Upper lobe of left lung (tissue), 4 donors: ENCODE measurements at regions not wholly inside any gene's neighbourhood (a gene's known extent, or its start where the extent isn't known, plus 50 kb on each side); places are given as distances from the start of the nearest gene placed in this dataset.

Source experiments
- POLR2A ChIP-seq, 4 donors: fragments of 450-650 bp; IDR thresholded peaks; one replicate each; pipeline ENCODE4 v1.5.1; 2016 to 2017; ENCODE audit warnings: antibody characterized with exemption in 4 of 4, mild to moderate bottlenecking in 2 of 4
- TF ChIP-seq, protein P1 (sequence below), 6 experiments: fragments of 450-650 bp in 4 of 6; fragments of 200-600 bp in 2 of 6; sonication (generic) in 2 of 6; IDR thresholded peaks; one replicate each; pipeline ENCODE4 v1.5.1; 2016 to 2019; ENCODE audit warnings: antibody characterized with exemption in 6 of 6

DNA sequence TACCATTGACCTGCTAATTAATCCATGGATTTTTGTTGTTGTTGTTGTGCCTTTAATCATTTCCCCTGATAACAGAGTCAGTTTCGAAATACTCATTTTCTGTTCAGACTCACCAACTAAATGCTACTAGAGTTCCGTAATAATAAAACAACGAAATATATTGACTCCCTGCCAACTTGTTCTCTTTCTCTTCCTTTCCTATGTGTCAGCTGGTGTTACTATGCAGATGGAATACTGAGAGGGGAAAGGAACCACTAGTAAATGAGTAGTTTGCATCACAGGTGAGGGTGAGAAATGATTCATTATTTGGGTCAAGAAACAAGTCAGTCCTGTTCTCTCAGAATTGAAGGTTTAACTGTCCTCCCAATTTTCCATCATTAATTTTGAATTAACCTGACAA, 1027.3 kb downstream of the TUSC7 start:
- TF ChIP-seq POLR2A (IDR thresholded peaks at IDR 0.05), result no peak
- TF ChIP-seq, protein P1, sequence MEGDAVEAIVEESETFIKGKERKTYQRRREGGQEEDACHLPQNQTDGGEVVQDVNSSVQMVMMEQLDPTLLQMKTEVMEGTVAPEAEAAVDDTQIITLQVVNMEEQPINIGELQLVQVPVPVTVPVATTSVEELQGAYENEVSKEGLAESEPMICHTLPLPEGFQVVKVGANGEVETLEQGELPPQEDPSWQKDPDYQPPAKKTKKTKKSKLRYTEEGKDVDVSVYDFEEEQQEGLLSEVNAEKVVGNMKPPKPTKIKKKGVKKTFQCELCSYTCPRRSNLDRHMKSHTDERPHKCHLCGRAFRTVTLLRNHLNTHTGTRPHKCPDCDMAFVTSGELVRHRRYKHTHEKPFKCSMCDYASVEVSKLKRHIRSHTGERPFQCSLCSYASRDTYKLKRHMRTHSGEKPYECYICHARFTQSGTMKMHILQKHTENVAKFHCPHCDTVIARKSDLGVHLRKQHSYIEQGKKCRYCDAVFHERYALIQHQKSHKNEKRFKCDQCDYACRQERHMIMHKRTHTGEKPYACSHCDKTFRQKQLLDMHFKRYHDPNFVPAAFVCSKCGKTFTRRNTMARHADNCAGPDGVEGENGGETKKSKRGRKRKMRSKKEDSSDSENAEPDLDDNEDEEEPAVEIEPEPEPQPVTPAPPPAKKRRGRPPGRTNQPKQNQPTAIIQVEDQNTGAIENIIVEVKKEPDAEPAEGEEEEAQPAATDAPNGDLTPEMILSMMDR (IDR thresholded peaks at IDR 0.05), result no peak
